Activated T-helper 1 cell treated with anti-CD3 and anti-CD28 coated beads, Interleukin-2, amount 50 U/mL, for 16 hours (primary cell): ENCODE measurements at regions not wholly inside any gene's neighbourhood (a gene's known extent, or its start where the extent isn't known, plus 50 kb on each side); places are given as distances from the start of the nearest gene placed in this dataset.

Source experiments
- DNase-seq, 2 donors: peaks; one replicate each; pipeline ENCODE4 v3.0.0-alpha.2; 2020; ENCODE audit warnings: low read depth in 1 of 2, low spot score in 1 of 2

- no peak for DNase-seq
These were observed 318.9 kb downstream of the CTTN start for GRCh38 chr11:70716986-70717775.

- no peak for DNase-seq
These were observed 319.7 kb downstream of the CTTN start for GRCh38 chr11:70717936-70718595.

DNA sequence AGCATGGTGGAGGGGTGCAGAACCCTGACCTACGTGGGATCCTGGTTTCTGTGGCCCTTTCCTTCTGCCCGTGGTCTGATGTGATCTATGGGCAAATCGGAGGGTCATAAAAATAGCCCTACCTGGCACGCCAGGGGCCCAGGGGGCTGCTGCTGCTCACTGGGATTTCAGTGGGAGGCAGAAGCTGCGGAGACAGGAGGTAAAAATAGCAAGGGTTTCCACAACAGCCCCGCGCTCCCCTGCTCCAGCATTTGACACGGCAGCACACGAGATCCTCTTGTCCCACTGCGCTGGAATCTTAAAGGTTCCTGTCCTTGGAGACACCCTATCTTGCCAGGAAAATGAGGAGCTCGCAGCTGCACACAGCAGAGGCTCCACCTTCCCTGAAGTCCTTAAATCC lies 321.2 kb downstream of the CTTN start:
- no peak for DNase-seq

- DNase-seq: no peak
These were observed 322.0 kb downstream of the CTTN start for GRCh38 chr11:70720281-70720680.

DNA sequence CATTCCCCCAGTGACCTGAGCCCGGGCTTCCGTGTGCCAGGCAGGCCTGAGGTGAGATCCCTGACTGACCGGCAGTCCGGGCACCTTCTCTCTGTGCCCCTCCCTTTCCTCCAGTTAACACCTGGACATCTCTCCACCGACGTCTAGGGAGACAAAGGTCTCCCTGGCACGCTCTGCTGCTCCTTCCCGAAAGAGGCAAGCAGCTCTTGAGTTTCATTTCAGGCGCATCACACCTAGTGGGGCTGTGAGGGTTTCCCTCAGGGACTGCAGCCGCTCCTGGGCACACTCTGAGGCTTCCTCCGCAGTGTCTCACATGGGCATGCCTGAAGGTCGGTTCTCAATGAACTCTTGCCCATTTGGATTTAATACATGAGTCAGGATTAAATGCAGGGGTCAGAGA lies 322.7 kb downstream of the CTTN start:
- no peak for DNase-seq

DNA sequence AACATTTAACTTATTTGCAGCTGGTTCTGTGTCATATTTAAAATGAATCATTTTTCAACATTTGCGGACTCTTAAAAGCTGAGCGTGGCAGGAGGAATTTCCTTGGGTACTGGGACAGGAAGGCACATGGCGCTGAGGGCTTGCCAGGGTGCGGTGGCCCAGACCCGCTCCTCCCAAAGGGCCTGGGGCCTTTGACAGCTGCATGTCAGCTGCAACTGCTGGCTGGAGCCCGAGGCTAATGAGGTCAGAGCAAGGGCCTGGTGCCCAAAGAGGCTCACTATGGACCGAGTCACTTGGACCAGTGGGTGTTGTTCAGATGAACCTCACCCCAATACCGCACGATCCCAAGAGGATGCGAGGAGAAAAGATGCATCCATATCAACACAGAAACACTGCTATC lies 326.9 kb downstream of the CTTN start:
- no peak for DNase-seq

DNA sequence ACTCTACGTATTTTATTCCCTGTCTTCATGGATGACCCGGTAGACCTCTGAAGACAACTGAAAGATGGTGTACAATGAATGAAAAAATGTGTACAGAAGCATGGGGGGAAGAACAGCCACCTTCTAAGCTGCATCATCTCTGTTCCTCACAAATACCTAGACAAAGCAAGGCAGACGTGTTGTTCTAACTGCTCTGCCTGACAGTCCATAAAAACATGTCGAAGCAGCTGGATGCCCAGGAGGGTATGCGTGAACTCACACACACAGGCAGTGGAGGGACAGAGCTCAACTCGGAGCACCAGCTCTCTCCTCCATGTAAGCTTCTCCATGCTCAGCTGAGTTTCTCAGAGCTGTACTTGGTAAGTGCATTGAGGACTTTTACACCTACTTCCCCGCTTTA lies 327.4 kb downstream of the CTTN start:
- no peak for DNase-seq

DNA sequence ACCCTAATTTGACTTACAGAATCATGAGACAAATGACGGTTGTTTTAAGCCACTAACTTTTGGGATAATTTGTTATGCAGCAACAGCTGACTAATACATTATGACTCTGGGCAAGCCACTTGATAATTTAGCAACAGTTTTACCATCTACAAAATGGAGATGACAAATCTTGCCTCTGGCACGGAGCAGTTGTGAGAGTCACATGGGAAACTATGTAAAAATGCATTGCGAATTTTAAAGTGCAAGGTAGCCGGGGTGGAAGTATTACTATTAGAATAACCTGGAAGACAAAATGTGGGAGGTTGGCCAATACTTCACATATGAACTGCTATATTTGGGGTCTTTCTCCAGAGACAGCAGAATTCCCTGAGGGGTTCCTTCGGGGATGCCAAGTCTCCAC lies 328.7 kb downstream of the CTTN start:
- no peak for DNase-seq

- DNase-seq: no peak
These were observed 329.7 kb downstream of the CTTN start for GRCh38 chr11:70727899-70728620.

GRCh38 chr11:70729949-70730348 lies 331.6 kb downstream of the CTTN start:
- DNase-seq: no peak

DNA sequence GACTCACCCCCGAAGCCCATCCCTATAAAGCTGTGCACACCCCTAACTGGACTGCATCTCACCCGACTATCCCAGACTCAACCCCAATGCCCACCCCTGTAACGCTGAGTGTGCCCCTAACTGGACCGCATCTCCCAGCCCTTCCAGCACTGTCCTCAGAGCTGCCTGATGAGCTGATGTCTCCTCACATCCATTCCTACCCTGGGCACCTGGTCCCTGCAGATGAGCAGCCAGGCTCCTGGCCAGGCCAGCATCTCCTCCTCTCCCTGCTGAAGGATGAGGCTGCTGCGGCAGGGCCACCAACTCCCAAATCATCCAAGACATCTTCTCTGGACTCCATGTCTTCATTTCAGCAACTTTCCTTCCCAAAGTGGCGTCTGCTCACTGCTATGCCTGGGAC lies 332.1 kb downstream of the CTTN start:
- no peak for DNase-seq

GRCh38 chr11:70731271-70732022 lies 333.1 kb downstream of the CTTN start:
- DNase-seq: no peak

DNA sequence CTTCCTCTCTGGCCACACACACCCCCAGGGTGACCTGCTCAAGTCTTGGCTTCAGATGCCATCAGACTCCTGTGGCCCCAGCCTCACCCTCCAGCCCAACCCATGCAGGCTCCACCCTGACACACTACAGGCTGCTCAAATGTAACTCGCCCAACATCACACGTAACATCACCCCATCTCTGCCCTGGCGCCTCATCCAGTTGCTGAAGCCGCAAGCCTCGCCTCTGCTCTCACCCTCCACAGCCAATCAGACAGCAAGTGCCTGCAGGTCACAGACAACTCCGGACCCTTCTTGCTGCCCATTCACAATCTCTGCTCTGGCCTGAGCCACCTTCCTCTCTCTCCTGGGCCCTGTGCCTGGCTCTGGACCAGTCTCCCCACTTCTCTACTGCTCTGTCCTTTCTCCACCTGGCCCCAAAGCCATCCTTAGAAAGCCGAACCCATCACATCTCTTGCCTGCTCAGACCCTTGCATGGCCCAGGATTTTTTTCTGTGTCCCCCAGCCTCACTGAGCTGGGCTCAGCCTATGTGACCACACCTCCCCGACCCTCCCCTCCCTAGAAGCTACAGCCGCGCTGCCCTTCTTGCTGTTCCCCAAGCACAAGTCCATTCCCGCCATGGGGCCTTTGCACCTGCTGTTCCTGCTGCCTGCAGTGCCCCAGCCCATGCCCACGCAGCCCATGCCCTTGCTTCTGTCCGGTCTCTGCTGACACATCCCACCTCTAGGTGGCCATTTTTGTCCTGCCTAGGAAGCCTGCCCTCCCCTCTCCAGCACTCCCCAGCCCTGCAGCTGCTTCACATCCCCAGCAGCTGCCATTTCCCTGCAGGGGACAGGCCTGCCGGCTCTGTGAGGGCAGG lies 333.9 kb downstream of the CTTN start:
- DNase-seq: no peak

- DNase-seq: no peak
These were observed 334.5 kb downstream of the CTTN start for GRCh38 chr11:70732881-70733196.

- DNase-seq: no peak
These were observed 335.3 kb downstream of the CTTN start for GRCh38 chr11:70733327-70734325.

DNA sequence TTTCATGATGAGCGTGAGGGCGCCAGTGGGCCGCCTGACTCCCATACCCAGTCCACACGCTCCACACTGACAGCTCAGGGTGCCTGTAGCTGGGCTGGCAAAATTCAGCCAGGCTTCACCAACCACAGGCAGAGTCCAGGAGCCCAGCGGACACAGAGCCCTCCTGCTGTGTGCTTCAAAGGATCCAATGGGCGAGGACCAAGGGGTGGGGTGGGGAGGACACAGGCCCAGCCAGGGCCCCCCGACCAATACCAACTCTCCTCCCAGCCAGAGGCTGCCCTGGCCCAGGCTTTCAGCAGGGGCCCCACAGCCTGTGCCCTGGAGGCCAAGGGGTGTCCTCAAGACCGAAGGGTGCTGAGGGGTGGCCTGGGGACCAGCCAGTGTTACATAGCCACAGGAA lies 336.1 kb downstream of the CTTN start:
- DNase-seq: no peak

GRCh38 chr11:70734911-70735310 lies 336.6 kb downstream of the CTTN start:
- no peak for DNase-seq

DNA sequence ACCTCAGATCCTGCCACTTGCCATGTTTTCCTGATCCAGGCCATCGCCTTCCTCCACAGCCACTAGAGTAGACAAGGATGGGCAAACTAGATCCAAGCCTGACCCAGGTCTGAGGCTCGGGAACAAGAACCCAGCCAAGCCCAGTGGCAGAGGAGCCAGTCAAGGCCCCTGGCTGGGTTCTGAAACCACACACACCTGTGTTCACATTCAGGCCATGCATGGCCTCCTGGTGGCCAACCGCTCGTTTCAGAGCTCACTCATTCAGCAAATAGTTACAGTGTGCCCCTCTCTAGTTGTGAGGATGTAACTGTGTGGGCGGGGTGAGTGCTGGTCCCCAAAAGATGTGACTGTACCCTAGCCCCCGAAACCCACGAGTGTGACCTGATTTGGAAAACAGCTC lies 337.6 kb downstream of the CTTN start:
- no peak for DNase-seq

DNA sequence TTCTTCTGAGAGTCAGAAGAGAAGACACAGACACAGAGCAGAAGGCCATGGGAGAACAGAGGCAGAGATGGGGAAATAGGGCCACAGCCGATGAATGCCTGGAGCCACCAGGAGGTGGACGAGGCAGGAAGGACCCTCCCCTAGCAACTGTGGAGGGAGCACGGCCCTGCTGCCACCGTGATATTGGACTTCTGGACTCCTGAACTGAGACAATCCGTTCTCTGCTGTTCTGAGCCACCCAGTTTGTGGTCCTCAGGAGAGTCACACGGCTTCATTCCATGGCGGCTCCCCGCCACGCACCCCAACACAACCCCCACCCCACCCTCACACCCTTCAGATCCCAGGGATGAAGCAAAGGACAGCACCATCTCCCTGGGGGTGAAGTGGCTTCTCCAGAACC lies 338.1 kb downstream of the CTTN start:
- no peak for DNase-seq
